Adrenal gland (tissue), 5 donors: ENCODE measurements at regions not wholly inside any gene's neighbourhood (a gene's known extent, or its start where the extent isn't known, plus 50 kb on each side); places are given as distances from the start of the nearest gene placed in this dataset.

Source experiments
- POLR2A ChIP-seq, 2 donors: fragments of 450-650 bp; IDR thresholded peaks; one replicate each; pipeline ENCODE4 v1.6.1; 2017; ENCODE audit warnings: antibody characterized with exemption in 2 of 2, mild to moderate bottlenecking in 2 of 2, moderate library complexity in 1 of 2
- TF ChIP-seq, protein P1 (sequence below), 6 experiments: fragments of 450-650 bp in 4 of 6; fragments of 200-600 bp in 2 of 6; sonication (generic) in 1 of 6; IDR thresholded peaks; 1 replicate in 5 of 6; 2 replicates in 1 of 6; pipeline versions ENCODE4 v1.5.1 to v1.8.0; 2016 to 2021; ENCODE audit warnings: antibody characterized with exemption in 6 of 6, mild to moderate bottlenecking in 2 of 6, moderate library complexity in 1 of 6
- donor health status: DM: no; HTN: no; CAD: no.

DNA sequence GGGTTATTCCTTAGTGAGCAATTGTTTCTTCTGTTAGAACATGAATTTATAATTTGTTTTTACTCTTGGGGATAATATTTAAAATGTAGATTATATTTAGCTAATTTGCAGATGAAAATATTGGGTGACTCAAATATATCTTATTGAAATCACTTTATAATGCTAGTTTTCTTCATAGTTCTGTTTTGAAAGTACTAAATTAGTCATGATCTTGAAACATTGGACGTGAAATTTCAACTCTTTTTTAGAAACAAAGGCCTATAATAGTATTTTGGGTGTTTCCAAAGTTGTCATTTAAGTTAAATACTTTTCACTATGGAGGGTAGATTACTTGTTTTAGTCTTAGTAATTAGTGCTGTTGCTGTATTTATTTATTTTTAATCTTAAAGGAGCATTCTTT is 250.9 kb downstream of the UTRN start:
- TF ChIP-seq, protein P1, sequence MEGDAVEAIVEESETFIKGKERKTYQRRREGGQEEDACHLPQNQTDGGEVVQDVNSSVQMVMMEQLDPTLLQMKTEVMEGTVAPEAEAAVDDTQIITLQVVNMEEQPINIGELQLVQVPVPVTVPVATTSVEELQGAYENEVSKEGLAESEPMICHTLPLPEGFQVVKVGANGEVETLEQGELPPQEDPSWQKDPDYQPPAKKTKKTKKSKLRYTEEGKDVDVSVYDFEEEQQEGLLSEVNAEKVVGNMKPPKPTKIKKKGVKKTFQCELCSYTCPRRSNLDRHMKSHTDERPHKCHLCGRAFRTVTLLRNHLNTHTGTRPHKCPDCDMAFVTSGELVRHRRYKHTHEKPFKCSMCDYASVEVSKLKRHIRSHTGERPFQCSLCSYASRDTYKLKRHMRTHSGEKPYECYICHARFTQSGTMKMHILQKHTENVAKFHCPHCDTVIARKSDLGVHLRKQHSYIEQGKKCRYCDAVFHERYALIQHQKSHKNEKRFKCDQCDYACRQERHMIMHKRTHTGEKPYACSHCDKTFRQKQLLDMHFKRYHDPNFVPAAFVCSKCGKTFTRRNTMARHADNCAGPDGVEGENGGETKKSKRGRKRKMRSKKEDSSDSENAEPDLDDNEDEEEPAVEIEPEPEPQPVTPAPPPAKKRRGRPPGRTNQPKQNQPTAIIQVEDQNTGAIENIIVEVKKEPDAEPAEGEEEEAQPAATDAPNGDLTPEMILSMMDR (IDR thresholded peaks at IDR 0.05) = no peak
- TF ChIP-seq POLR2A (IDR thresholded peaks at IDR 0.05) = no peak
